Activated CD4-positive, alpha-beta T cell treated with anti-CD3 and anti-CD28 coated beads, Interleukin-10, Interleukin-2, amounts not matched to agents 100 ng/mL and 50 ng/mL, durations not matched to agents 16 hours and 8 hours (primary cell): ENCODE measurements at regions not wholly inside any gene's neighbourhood (a gene's known extent, or its start where the extent isn't known, plus 50 kb on each side); places are given as distances from the start of the nearest gene placed in this dataset.

Experiments used
- DNase-seq: peaks from one replicate; pipeline ENCODE4 v3.0.0-alpha.2; 2020

DNA sequence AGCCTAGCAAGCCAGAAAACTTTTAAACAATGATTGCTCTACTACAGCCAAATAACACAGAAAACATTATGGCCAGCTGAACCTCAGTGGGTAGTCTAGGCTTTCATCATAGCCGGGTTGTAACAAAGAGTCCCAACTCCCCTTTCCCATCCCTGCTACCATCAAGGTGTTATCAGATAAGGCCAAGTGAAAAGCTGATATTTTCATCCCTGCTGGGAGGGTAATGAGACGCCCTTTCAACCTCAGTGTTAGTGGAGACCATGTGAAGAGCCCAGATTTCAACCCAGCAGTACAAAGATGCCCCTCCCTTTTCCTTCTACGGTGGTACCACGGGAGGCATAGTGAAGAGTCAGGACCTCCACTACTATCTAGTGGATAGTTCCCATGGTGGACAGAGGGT lies 433.7 kb downstream of the GPM6A start:
- no peak for DNase-seq

DNA sequence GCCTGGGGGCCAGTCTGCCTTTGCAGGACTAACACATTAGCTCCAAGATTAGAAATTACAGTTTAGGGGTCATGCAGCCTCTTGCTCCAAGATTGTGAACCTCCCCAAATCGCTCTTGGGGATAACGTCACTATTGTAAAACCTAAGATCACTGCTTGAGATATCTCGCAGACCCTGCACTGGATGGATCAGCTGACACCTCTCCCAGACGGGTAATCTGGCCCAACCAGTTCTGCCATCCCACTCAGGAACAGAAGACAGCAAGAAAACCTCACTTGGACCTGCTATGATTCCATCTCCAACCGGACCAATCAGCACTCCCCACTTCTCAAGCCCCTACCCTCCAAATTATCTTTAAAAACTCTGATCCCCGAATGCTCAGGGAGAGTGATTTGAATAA lies 431.2 kb downstream of the GPM6A start:
- DNase-seq = no peak

DNA sequence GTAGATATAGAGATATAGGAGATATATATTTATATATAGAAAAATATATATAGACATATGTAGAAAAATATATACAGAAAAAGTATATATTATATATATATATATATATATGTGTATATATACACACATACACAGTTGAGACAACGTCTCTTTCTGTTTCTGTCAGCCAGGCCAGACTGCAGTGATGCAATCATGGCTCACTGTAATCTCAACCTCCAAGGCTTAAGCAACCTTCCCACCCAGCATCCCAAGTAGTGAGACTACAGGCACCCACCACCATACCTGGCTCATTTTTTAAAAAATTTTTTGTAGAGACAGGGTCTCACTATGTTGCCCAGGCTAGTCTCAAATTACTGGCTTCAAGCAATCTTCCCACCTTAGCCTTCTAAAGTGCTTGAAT lies 426.3 kb downstream of the GPM6A start:
- DNase-seq = no peak

DNA sequence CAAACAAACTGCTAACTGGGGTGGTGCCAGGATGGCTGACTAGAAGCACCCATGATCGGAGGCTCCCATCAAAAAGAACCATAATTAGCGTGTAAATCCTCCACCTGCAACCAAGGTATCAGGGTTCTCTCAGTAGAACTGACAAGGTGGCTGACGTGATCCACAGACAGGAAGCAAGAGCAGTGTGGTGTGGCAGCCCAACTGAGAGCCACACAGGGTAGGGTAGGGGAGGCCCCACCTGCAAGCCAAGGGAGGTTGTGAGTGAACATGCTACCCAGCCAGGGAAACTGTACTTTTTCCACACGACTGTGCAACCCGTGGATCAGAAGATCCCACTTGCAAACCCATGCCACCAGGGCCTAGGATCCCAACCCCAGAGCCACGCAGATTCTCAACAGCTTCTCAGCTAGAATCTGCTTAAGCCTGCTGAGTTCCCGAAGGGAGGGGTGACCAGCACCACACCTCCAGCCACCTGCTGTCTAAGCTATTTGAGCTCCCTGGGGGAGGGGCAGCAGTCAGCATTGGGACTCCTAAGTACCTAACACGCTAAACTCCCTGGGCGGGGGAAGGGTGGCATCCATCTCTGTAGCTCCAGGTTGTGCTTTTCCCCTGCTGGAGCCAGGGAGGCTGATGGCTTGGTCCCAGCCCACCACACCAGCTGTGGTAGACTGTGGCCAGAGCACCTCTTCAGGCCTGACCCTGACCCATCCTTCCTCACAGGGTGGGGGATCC lies 425.1 kb downstream of the GPM6A start:
- DNase-seq = no peak

DNA sequence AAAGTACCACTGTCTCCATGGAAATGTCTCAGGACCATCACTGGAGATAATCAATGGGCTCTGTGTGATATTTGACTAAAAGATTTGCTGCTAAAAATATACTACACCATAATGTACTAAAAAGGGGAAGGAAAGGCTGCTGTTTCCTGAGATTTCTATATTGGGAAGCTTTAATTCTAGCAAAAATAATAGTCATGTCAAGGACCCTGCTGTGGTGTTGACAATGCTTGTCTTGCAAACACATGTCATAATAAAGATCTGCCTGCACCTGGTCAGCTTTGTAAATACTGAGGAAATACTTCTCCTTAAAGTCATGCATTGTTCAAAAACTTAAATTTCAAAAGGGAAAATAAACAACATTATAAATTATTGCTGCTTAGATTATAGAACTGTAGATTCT lies 417.9 kb downstream of the GPM6A start:
- DNase-seq = no peak

DNA sequence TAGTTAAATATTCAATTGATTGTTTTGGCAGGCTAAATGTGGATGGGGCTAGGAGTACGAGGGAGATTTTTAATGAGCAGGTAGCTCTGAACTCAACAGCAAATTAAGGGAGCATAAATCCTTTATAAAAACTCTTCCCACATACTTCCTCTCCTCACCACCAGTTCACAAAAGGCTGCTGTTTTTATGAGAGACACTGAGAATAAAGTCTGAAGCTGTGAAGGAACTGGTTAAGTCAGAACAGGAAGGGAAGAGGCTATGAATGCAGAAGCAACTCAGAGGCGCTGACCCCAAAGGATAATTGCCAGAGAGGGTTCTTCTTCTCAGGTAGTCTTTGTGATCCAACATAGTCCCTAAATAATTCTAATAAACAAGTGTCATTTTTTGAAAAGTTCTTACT lies 406.1 kb downstream of the GPM6A start:
- DNase-seq = no peak

DNA sequence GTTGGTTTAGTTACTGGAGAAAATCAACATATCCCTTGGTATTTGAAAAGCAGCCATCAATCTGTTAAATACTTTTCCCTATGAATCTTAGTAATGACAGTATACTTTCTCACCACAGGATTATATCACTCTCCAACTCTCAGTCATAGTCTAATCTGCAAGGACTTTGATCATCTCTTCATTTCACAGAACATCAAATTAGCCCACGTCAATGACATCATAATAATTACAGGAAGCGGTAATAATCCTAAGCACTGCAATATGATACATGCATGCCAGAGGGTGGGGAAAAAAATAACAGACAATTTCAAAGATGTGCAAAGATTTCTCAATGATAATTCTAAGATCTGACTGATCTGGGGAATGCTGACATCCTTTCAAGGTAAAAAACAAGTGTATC lies 404.1 kb downstream of the GPM6A start:
- no peak for DNase-seq

DNA sequence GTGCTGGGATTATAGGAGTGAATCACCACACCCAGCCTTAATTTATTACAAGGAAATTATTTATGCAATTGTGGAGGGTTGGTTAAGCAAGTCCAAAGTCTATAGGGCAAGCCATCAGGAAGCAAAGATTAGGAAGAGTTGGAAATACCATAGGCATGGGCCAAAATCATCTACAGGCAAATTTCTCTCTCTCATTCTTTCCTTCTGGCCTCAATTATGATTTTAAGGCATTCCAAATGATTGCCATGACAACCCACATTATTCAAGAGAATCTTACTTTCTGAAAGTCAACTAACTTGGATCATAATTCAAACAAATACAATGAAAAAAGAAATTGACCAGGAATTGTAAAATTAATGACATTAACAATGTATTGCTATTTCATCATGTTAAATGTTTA lies 400.8 kb downstream of the GPM6A start:
- DNase-seq = no peak

DNA sequence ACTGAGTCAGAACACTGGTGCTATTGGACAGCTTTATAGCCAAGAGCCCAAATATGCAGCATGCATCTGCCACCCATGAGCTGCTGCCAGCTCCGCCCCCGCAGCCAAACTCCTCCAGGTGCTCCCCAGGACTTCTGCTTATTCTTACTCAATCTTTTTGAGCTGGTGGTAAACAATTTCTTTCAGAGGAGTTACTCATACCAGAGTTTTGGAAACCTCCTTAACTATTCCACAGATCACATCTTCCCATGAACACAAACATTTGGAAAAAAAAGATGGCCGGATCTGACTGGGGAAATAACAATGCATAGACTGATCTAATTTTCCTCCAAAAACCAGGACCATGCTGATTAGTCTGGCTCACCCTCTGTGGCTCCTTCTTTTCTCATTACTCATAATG lies 399.9 kb downstream of the GPM6A start:
- DNase-seq = no peak

DNA sequence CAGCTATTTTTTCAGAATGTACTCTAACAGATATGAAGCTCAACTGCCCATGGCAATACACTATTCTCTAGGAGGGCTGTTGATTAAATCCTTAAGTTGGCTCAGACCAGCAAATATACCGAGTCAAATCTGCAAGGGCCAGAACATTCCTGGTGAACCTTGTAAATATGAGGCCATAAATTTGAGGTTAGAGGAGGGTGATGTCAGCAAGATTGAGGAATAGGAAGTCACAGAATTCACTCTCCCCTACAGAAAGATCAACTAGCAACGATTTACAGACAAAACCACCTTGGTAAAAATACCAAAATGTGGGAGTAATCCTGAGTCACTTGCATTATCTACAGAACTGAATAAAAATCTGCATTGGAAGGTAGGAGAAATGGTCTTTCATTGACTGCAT lies 399.3 kb downstream of the GPM6A start:
- DNase-seq = no peak

DNA sequence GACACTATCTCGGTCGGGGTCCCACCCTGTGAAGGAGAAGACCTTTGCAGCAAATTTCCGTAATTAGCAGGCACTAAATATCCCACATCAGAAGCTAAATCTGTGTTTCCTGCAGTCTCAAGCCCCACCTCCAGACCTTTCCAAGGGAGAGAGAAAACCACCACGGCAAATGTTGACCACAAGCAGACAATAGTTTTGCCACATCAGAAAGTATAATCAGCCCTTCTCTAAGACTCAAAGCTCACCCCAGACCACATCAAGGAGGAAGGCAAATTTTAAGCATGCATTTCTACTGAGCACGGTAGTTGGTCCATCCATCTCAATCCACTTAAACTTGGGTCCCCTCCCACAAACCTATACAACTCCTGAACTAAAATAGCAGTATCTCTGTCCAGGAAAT lies 398.5 kb downstream of the GPM6A start:
- DNase-seq = no peak

DNA sequence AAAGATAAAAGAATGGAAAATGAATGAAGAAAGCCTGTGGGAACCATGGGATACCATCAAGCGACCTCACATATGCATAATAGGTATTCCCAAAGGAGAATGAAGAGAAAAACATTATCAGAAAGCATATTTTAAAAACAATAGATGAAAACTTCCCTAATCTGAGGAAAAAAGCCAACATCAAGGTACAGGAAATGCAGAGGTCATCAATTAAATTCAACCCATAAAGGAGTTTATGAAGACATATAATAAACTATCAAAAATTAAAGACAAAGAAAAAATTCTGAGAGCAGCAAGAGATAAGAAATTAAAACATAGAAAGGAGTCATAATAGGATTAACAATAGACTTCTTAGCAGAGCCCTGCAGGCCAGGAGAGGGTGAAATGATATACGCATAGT lies 397.5 kb downstream of the GPM6A start:
- DNase-seq = no peak

DNA sequence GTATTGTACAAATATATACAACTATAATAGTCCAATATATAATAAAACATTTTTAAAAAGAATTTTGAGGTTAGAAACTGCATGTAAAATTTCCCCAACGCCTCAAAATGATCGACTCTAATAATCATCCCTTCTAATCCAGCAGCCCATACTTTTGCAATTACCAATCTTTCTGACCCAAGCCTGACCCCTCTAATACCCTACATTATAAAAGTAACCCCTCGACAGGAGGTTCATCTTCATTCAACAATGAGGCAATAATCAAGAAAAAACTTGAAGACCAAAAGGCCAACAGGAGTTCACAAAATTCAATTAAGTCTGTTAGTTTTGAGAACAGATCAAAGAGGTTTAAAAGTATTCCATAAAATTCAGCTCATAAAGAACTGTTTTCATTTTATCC lies 393.5 kb downstream of the GPM6A start:
- DNase-seq = no peak

DNA sequence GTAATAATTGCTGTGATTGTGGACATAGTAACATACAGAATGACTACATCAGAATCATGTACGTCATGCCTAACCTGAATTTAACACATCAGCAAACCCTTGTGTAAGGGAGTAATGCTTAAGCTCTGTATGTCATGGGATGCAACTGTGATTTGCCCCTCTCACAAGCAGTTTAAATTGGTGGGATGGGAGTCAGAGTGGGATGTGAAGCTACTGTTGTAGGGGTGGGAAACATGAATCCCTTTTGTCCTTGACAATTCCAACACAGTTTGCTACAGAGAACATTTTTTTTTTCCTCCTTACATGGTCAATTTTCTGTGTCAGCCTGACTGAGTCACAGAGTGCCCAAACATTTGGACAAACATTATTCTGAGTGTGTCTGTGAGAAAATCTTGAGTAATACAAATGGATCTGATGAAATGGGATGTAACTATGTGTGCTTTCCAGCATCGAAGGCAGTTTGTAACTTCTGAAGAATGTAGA lies 392.8 kb downstream of the GPM6A start:
- DNase-seq = no peak

DNA sequence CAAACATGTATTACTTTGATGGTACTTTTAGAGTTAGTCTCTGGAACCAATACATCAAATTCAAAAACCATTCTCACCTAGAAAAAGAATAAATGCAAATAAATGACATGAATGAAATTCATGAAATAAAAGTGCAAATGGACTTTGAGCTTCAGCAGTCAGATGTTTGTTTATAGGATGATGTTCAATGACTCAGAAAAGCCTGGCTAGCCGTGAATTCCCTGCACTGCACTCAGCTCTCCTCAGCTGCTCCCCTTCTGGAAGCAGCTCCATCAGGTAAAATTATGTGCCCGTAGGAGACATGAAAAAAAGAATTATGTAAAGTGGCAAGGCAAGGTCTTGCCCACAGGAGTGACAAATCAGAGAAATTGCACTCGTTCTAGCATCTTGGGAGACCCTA lies 390.6 kb downstream of the GPM6A start:
- no peak for DNase-seq

DNA sequence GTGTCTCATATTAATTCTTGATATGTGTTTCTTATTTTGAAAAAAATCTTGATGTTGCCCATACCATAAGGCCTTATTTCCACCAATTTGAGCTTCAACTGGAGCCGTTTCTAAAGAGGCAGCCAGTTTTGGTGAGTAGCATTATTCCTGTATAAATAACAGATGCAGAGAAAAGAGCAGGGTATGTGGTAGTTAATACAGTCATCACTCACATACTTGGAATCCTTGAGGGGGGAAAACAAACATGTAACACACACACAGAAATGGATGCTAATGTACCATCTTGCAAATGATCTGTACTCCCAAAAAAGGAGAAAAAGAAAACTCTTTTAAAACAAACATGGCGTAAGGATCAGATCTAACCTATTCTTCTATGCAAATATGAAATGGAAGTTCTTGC lies 389.7 kb downstream of the GPM6A start:
- no peak for DNase-seq

DNA sequence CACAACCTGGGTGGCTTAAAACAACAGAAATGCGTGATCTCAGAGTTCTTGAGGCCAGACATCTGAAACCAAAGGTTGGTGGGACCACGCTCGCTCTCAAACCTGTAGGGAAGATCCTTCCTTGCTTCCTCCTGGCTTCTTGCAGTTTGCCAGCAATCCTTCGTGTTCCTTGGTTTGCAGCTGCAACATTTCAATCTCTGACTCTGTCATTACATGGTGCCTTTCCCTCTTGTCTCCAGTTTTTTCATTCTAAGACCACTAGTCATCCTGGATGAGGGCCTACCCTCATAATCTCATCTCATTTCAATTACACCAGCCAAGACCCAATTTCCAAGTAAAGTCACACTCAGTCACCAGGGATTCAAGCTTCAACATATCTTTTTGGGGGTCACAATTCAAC lies 388.0 kb downstream of the GPM6A start:
- no peak for DNase-seq

DNA sequence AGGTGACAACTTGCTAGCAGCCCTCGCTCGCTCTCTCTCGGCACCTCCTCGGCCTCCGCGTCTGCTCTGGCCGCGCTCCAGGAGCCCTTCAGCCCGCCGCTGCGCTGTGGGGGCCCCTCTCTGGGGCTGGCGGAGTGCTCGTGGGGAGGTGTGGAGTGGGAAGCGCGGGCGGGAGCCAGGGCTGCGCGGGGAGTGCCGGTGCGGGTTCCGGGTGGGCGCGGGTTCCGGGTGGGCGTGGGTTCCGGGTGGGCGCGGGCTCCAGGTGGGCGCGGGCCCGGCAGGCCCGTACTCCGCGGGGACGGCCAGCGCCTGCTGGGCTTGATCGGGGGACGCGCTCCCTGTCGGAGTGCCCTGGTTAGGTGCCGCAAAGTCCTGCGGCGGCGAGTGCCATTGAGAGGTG lies 384.3 kb downstream of the GPM6A start:
- no peak for DNase-seq

DNA sequence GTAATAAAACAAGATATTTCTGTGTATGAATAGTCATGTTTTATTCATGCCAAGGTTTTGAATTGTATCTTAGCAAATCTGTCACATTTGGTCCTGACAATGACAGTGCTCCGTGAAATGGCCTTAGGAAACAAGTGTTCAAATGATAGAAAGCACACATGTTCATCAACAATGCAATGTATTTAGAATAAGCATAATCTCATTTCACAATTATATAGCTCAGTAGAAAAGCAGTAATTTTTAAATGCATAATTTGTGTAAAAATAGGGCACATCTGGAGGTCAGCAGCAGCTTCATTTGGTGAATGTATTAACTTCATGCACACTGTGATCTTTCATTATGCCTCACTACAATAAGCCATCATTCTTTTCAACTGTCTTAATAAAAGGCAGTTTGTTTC lies 380.4 kb downstream of the GPM6A start:
- DNase-seq = no peak

DNA sequence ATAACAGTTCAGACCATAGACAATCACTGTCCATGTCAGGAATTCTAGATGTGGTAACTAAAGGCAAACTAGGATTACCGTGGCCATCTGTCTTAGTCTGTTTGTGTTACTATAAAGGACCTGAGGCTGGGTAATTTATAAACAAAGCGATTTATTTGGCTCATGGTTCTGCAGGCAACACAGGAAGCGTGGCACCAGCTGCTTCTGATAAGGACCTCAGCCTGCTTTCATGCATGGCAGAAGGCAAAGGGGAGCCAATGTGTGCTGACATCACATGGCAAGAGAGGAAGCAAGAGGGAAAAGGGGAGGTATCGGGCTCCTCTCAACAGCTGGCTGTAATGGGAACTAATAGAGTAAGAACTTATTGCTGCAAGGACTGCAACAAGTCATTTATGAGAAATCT lies 376.7 kb downstream of the GPM6A start:
- no peak for DNase-seq

DNA sequence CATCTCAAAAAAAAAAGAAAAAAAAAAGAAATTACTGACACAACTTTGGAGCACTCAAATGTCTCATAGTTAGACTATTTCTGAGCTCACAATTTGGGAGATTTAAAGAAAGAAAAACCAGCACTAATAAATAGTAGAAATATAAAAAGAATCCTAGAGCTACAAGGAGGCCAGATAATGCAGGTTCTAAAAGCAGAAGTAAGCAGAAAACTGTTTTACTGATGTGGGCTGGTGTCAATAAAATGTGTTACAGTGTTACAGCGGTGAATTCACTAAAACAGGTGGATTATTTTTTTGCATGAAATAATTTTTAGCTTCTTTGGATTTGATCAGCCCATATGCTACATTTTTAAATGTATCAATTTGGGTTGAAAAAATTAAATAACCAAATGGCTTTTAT lies 375.9 kb downstream of the GPM6A start:
- no peak for DNase-seq

DNA sequence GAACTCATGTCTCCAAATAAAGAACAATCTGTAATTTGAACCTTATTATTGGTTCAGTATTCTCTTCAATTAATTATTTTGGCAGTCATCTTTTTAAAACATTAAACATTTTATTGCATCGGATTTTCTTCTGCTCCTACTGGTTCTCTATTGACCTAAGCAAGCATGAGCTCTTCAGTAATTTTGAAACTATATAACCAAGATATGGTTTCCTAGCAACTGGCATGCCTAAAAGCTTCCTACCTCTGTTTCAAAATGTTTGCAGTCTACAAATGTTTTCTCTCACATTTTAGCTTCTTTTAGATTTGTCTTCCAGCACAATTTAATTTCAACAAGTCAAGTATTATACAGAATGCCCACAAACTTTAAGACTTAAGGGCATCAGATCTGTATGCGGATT lies 371.3 kb downstream of the GPM6A start:
- no peak for DNase-seq

DNA sequence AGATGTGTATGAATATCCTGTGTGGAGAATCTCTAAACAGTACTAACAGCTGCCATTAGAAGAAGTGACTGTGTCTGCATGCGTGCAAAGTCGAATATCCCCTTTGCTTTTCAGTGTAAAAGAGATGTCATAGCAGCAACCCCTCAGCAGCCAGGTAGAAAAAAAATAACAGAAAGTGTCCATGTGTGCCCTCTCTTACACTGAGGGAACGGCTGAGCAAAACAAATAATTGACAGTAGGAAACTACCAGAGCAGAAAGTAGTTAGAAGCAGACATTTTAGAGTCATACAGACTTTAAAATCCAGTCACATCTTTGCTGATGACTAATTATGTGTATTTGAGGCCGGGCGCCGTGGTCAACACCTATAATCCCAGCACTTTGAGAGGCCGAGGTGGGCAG lies 370.8 kb downstream of the GPM6A start:
- no peak for DNase-seq

DNA sequence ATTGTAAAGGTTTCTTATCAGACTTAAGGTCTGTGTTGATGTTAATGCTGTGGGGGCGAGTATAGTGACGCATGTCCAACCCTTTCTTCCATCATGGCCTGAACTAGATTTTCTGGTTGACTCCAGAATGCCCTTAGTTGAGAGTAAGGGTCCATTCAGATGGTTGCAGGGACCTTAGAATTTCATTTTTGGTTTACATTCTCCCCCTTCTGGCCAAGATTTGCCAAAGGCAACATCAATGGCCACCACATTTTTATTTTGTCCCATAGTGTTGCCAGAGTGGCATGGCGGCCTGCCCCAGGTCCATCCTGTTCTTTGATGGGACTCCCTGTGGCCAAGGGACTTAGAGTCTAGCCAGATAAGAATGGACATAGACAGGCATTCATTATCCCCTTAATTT lies 368.5 kb downstream of the GPM6A start:
- no peak for DNase-seq

DNA sequence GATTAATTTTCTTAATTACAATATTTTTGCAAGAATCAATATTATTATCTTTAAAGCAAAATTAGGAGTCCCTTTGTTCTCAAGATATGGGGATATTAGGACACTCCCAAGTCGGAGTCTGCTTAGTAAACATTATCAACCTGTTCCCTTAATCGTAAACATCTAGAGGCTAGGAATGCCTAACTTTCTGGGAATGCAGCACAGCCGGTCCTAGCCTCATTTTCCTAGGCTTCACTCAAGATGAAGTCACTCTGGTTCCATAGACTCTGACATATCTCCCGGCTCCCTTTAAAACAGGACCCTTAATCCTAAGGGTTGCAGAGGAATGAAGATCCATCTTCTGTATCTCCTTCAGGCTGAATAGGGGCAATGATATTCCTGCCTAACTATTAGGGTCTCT lies 367.6 kb downstream of the GPM6A start:
- DNase-seq = no peak

DNA sequence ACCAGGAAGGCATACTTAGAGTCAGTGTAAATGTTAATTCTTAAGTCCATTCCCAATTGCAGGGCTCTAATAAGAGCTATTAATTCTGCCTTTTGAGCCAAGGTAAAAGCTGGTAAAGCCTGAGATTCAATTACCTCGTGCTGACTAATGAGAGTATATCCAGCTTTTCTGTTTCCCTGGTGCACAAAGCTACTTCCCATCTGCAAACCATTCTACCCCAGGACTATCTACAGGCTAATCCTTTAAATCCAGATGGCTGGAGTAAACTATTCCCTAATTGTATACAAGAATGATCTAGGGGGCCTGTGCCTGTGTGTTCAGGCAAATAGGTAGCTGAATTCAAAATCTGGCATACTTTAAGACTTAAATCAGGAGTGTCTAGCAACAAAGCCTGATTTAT lies 365.0 kb downstream of the GPM6A start:
- no peak for DNase-seq
